H1 (cell line): ENCODE measurements at regions not wholly inside any gene's neighbourhood (a gene's known extent, or its start where the extent isn't known, plus 50 kb on each side); places are given as distances from the start of the nearest gene placed in this dataset.
"Not testable (repeated sequence)": the region's sequence is repeated elsewhere in the genome, so short reads cannot be mapped to it uniquely, and the experiment has no call there.

Experiments used
- CTCF ChIA-PET: fragments of 300-600 bp; sonication (Branson Sonifier 250); formaldehyde crosslinking; loops from one replicate; lab custom pipeline; 2021; ENCODE audit not compliant: partially characterized antibody; lab: Charles Lee
- POLR2A ChIA-PET: fragments of 300-600 bp; sonication (Branson Sonifier 250); formaldehyde crosslinking; loops from one replicate; lab custom pipeline; 2021; ENCODE audit warnings: inconsistent platforms; ENCODE audit not compliant: partially characterized antibody; lab: Charles Lee
- DNase-seq, 2 experiments: peaks; one replicate each; pipeline versions ENCODE4 v3.0.0 to v3.0.0-alpha.2; 2010 to 2022; ENCODE audit warnings: low spot score in 2 of 2, low read depth in 1 of 2, mixed read lengths in 1 of 2
- FAIRE-seq: peaks from 2 replicates; lab custom pipeline; 2011; peaks lifted over from hg19 to GRCh38; lab: Jason Lieb, UNC
- H2AFZ ChIP-seq: 2 replicates; pipeline ENCODE4 v1.8.1; 2012; ENCODE audit warnings: low read length, inconsistent platforms
- H2AK5ac ChIP-seq: 2 replicates; pipeline ENCODE4 v1.6.1; 2013; ENCODE audit warnings: low read depth, low read length
- H2BK120ac ChIP-seq: replicated peaks from 2 replicates; pipeline ENCODE3; 2013; ENCODE audit warnings: low read depth, low read length, inconsistent platforms
- H2BK12ac ChIP-seq: 2 replicates; pipeline ENCODE4 v1.6.1; 2013; ENCODE audit warnings: low read depth, low read length
- H2BK15ac ChIP-seq: 2 replicates; pipeline ENCODE4 v1.6.1; 2013; ENCODE audit warnings: low read length
- H2BK20ac ChIP-seq: 2 replicates; pipeline ENCODE4 v1.6.1; 2013; ENCODE audit warnings: low read length
- H2BK5ac ChIP-seq: 2 replicates; pipeline ENCODE4 v1.6.1; 2013; ENCODE audit warnings: low read depth, low read length
- H3K14ac ChIP-seq: 2 replicates; pipeline ENCODE4 v1.6.1; 2013; ENCODE audit warnings: inconsistent platforms; ENCODE audit not compliant: insufficient read length
- H3K18ac ChIP-seq: 2 replicates; pipeline ENCODE4 v1.6.1; 2013; ENCODE audit warnings: low read length; ENCODE audit errors: extremely low read depth
- H3K23ac ChIP-seq: 2 replicates; pipeline ENCODE4 v1.6.1; 2013; ENCODE audit warnings: inconsistent platforms; ENCODE audit not compliant: insufficient read length
- H3K23me2 ChIP-seq: 2 replicates; pipeline ENCODE4 v1.6.1; 2013; ENCODE audit warnings: low read depth, low read length
- H3K27ac ChIP-seq: 2 replicates; pipeline ENCODE4 v1.6.1; 2011; ENCODE audit warnings: low read depth, low read length, inconsistent platforms
- H3K27me3 ChIP-seq, 4 experiments: replicated peaks in 1 of 4; 1 replicate in 1 of 4; 2 replicates in 3 of 4; pipeline versions ENCODE4 v1.6.1 to v1.8.1; 2011 to 2013; ENCODE audit warnings: low read length in 3 of 4, mild to moderate bottlenecking in 3 of 4, inconsistent platforms in 2 of 4, mixed read lengths in 2 of 4, moderate library complexity in 1 of 4; ENCODE audit not compliant: control insufficient read depth in 3 of 4, insufficient read depth in 3 of 4; ENCODE audit errors: extremely low read depth in 1 of 4
- H3K36me3 ChIP-seq, 4 experiments: 2 replicates each; pipeline versions ENCODE4 v1.6.1 to v1.8.1; 2011 to 2013; ENCODE audit warnings: mild to moderate bottlenecking in 4 of 4, low read length in 3 of 4, moderate library complexity in 2 of 4, control low read depth in 1 of 4, inconsistent platforms in 1 of 4; ENCODE audit not compliant: insufficient read depth in 4 of 4, control insufficient read depth in 2 of 4
- H3K4ac ChIP-seq: replicated peaks from 2 replicates; pipeline ENCODE3; 2013; ENCODE audit warnings: low read length, low read depth, mixed read lengths, inconsistent platforms; ENCODE audit not compliant: insufficient read length
- H3K4me1 ChIP-seq, 4 experiments: replicated peaks in 1 of 4; 1 replicate in 1 of 4; 2 replicates in 3 of 4; pipeline versions ENCODE4 v1.6.1 to v1.8.1; 2011 to 2013; ENCODE audit warnings: low read length in 3 of 4, inconsistent platforms in 2 of 4, mixed read lengths in 1 of 4; ENCODE audit not compliant: insufficient read depth in 4 of 4, control insufficient read depth in 3 of 4
- H3K4me2 ChIP-seq, 2 experiments: 2 replicates each; pipeline versions ENCODE4 v1.6.1 to v1.8.1; 2011 to 2013; ENCODE audit warnings: low read depth in 2 of 2, low read length in 2 of 2, control low read depth in 1 of 2, inconsistent platforms in 1 of 2, mild to moderate bottlenecking in 1 of 2; ENCODE audit not compliant: insufficient read depth in 1 of 2
- H3K4me3 ChIP-seq, 4 experiments: fragments of 200-600, 300-600 bp in 1 of 4; sonication (generic), shearing (Covaris generic), sonication (Bioruptor Twin) in 1 of 4; 2 replicates each; pipeline versions ENCODE4 v1.5.1 to v1.8.1; 2011 to 2016; ENCODE audit warnings: low read length in 4 of 4, low read depth in 3 of 4, control low read depth in 2 of 4, inconsistent platforms in 2 of 4, mild to moderate bottlenecking in 2 of 4, mixed read lengths in 1 of 4, moderate library complexity in 1 of 4; ENCODE audit not compliant: insufficient read depth in 2 of 4; ENCODE audit errors: extremely low read depth in 1 of 4
- H3K56ac ChIP-seq: replicated peaks from 2 replicates; pipeline ENCODE3; 2013; ENCODE audit warnings: low read depth, mild to moderate bottlenecking, mixed read lengths, low read length, inconsistent platforms; ENCODE audit not compliant: insufficient read length
- H3K79me1 ChIP-seq: 2 replicates; pipeline ENCODE4 v1.6.1; 2013; ENCODE audit warnings: low read depth, low read length, control low read depth
- H3K79me2 ChIP-seq, 2 experiments: 2 replicates each; pipeline versions ENCODE4 v1.6.1 to v1.8.1; 2012 to 2013; ENCODE audit warnings: low read length in 2 of 2, mild to moderate bottlenecking in 2 of 2, inconsistent platforms in 1 of 2; ENCODE audit not compliant: insufficient read depth in 2 of 2, control insufficient read depth in 1 of 2
- H3K9ac ChIP-seq, 4 experiments: replicated peaks in 1 of 4; 1 replicate in 1 of 4; 2 replicates in 3 of 4; pipeline versions ENCODE4 v1.6.1 to v1.8.1; 2011 to 2013; ENCODE audit warnings: low read depth in 3 of 4, low read length in 3 of 4, control low read depth in 2 of 4, mild to moderate bottlenecking in 2 of 4, moderate library complexity in 2 of 4, inconsistent platforms in 1 of 4; ENCODE audit errors: extremely low read depth in 1 of 4
- H3K9me3 ChIP-seq, 2 experiments: 2 replicates each; pipeline versions ENCODE4 v1.6.1 to v1.8.1; 2012 to 2013; ENCODE audit warnings: mild to moderate bottlenecking in 2 of 2, moderate library complexity in 2 of 2, control low read depth in 1 of 2, inconsistent platforms in 1 of 2, low read depth in 1 of 2, low read length in 1 of 2, mixed read lengths in 1 of 2; ENCODE audit not compliant: insufficient read depth in 2 of 2
- H4K20me1 ChIP-seq, 2 experiments: replicated peaks in 1 of 2; 2 replicates each; pipeline versions ENCODE3 to v1.8.1; 2011 to 2013; ENCODE audit warnings: inconsistent platforms in 2 of 2, low read length in 2 of 2, mild to moderate bottlenecking in 1 of 2; ENCODE audit not compliant: insufficient read depth in 2 of 2, control insufficient read depth in 1 of 2
- H4K5ac ChIP-seq: 2 replicates; pipeline ENCODE4 v1.6.1; 2013; ENCODE audit warnings: low read length, low read depth, mixed read lengths, inconsistent platforms; ENCODE audit not compliant: insufficient read length
- H4K8ac ChIP-seq: 2 replicates; pipeline ENCODE4 v1.8.0; 2013; ENCODE audit warnings: mild to moderate bottlenecking, moderate library complexity, low read length, inconsistent platforms; ENCODE audit not compliant: insufficient read depth; ENCODE audit errors: extremely low read depth
- H4K91ac ChIP-seq: replicated peaks from 2 replicates; pipeline ENCODE3; 2013; ENCODE audit warnings: low read length, mixed read lengths, inconsistent platforms; ENCODE audit not compliant: insufficient read length
- WGBS, 2 experiments: shearing (Covaris generic) in 1 of 2; methylation state at CpG; one replicate each; pipeline versions ENCODE4 v1.1.6 to v1.1.7; 2013 to 2015; ENCODE audit warnings: low lambda C conversion rate in 2 of 2, mixed read lengths in 2 of 2, inconsistent platforms in 1 of 2, low coverage in 1 of 2, missing lambda C conversion rate in 1 of 2; ENCODE audit not compliant: insufficient replicate concordance in 2 of 2, insufficient coverage in 1 of 2, insufficient read length in 1 of 2; ENCODE audit errors: extremely low coverage in 1 of 2, missing lambda C conversion rate in 1 of 2; 5-methylcytosine and 5-hydroxymethylcytosine counted together

- H3K27ac ChIP-seq, H3K27me3 ChIP-seq, H3K4ac ChIP-seq, H3K14ac ChIP-seq, H3K56ac ChIP-seq, DNase-seq, H2BK20ac ChIP-seq, H3K4me3 ChIP-seq, CTCF ChIA-PET, H2AK5ac ChIP-seq, H3K4me1 ChIP-seq, H3K23ac ChIP-seq, H2BK15ac ChIP-seq, H4K20me1 ChIP-seq, H2BK12ac ChIP-seq, H4K91ac ChIP-seq, H3K79me2 ChIP-seq, H3K4me2 ChIP-seq, H3K9me3 ChIP-seq, H2BK120ac ChIP-seq, H3K23me2 ChIP-seq, H3K9ac ChIP-seq, H2BK5ac ChIP-seq, H2AFZ ChIP-seq, H4K8ac ChIP-seq, H3K36me3 ChIP-seq, POLR2A ChIA-PET, H3K18ac ChIP-seq, H4K5ac ChIP-seq, H3K79me1 ChIP-seq: not testable (repeated sequence)
- peak; percentile 94 for FAIRE-seq
- WGBS, 2 experiments, result 74% methylated on average over 9 of the region's 10 CpGs; no CpG with 5 or more reads in 1 of the 2 experiments
Measured at GRCh38 chr10:53326401-53327305, 554.1 kb upstream of the MBL2 start.
